HG02588 (cell line): ENCODE measurements at regions not wholly inside any gene's neighbourhood (a gene's known extent, or its start where the extent isn't known, plus 50 kb on each side); places are given as distances from the start of the nearest gene placed in this dataset.
"Not testable (repeated sequence)": the region's sequence is repeated elsewhere in the genome, so short reads cannot be mapped to it uniquely, and the experiment has no call there.

Experiments
- ATAC-seq: cut with Tn5 transposase; IDR thresholded peaks from one replicate; pipeline ENCODE4 v1.9.1; 2021; ENCODE audit warnings: mild to moderate bottlenecking, moderate library complexity; ENCODE audit not compliant: unreplicated experiment

DNA sequence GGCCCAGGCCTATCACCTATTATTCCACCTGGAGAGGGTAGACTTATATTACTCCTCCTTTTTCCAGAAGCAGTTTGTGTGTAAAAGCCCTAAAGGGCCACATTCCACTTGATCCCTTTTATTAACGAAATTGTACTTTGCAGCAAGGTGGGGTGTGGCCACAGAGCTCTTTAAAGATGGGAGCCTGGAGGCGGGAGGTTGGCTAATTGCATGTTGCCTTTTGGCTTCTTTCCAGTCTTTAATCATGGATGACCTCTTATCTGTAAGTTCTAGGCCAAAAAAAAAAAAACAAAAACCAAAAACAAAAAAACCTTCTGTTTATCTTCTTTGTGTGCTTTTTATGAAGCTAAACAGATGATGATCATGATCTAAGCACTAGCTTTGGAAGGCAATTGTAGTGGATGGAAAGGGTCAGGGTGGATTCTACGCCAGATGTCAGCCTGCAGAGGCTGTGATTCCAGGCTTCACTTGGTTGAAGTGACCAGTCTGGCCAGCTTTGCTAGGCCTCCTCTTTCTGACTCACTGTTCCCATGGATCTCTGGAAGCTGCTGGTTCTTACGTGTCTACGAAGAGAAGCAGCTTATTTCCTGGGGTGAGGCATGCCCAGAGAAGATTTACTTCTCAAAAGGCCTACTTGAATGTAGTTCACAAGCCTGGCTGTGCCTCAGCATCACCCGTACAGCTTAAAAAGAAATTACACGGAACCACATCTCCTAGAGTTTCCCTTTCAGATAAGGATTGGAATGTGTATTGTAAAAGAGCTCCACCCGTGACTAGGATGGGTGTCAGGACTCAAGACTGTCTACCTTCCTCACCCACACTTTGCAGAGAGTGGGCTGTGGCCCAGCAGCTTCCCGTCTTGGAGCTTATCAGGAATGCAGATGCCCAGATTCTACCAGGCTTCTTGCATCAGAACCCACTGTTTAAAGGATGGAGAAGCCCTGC lies 330.9 kb upstream of the C2CD4B start:
- ATAC-seq: no peak

DNA sequence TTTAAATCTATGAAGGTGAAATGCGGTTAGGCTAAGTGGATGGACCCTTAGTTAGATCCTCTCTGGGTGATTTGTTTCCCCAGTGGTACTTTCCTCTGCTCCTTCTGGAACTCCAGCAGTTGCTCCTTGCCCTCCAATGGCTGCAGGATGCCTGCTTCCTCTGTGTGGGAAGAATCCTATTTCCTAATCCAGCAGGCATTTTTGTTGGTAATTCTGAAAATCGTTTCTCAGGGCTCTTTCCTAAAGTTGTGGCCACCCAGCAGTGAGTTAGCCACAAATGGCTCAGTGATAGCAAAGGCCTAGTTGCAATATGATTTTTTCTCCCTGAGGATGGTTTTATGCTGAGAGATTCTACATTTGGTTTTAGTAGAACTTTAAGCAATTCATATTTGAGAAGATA lies 332.3 kb upstream of the C2CD4B start:
- no peak for ATAC-seq

DNA sequence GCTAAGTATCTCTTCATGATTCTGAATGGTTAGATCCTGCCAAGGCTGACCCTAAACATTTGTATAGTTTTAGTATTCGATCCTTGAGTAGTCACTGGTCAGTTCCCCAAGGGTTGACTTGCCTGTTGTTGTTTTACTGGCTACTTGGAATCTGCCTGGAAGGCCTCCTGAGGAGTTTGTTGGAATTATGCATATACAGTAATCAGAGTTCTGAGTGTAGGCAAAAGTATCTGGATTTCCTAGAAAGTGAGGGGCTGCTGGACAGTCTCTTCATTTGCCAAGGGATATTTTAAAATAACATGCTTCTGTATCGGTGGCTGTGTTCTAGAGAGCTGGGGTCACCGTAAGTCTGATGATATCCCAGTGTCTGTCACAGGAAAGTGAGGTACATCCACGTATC lies 333.2 kb upstream of the C2CD4B start:
- ATAC-seq: no peak

DNA sequence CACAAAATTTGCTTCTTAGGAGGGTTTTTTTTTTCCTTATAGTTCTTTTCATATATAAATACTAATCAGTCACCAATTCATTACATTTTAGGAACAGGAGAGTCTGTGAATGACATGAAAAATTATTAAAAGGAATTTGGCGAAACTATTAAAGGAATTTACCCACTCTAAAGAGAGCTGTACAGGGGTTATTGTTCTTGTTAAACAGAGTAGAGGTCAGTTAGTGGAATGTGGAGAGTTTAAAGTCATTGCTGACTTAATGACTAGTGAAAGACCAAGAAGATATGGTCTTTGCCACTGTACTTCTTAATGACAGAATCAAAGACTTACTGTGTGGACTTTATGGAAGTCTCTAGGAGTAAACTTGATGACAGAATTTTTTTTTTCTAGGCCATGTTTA lies 333.6 kb upstream of the C2CD4B start:
- ATAC-seq: no peak

DNA sequence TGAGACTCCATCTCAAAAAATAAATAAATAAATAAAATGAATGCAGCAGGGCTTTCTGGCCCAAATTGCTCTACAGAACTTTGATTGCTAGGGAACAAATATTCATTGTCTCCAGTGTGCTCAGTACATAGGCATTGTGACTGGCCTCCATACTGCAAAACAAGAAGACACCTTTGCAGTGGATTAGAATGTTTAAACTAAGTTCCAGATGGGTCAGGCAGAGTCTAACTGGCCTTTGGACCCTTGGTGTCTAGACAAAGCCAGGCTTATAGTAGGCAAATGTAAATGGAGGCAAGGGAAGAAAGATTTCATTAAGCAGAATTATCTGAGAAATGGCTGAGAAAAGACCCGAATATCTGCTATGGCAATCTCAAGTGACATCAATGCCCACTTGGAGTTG lies 335.2 kb upstream of the C2CD4B start:
- no peak for ATAC-seq

DNA sequence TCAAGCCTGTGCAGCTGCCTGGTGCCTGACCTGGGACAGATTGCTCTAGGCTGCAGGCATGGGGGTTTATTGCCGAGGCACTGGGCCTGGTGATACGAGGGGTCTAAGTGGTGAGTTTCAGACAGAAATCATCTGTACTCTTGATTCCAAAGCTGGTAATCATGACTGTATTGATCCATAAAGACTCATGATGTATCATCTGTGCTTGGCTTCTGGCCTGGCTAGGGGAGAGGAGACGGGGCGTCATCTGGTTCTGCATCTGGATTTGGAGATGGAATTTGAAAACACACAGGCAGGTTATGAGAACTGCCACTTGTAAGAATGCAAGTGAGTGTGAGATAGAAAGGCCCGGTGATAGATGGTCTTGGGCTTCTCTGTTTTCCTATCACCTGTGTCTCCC lies 337.4 kb upstream of the C2CD4B start:
- no peak for ATAC-seq

DNA sequence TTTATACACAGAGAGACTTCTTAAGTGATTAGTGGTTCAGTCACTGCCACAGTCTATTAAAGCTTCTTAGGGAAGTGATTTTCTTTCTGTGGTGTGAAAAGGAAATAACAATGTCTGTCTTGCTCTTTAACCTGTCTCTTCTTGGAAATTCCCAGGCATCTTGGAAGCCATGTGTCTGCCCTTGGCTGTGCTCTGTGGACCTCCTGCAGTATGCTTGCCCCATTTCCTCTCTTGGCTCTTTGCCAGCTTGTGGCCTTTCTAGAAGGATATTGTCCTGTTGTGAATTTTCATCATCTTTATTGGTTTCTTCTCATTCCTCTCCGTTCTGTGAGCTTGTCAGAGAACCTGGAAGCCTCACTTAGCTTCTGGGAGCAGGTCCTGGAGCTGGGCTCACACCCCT lies 338.4 kb upstream of the C2CD4B start:
- ATAC-seq: no peak

DNA sequence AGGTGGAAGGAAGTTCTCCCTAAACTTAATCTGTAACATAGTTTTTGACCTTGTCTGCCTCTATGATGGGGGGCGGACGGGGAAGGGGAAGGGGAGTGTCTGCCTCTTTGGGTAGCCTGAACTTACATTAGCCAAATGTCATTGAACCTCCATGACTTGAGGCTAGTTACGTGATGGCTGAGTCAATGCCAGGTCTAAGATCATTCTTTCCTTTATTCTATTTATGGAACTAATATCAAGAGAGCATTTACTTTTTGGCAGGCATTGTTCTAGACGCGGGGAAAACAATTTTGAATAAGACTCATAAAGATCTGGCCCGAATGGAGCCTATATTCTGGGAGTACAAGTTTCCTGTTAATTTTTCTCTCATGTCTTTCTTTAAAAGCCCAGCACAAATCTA lies 340.7 kb upstream of the C2CD4B start:
- ATAC-seq: no peak

DNA sequence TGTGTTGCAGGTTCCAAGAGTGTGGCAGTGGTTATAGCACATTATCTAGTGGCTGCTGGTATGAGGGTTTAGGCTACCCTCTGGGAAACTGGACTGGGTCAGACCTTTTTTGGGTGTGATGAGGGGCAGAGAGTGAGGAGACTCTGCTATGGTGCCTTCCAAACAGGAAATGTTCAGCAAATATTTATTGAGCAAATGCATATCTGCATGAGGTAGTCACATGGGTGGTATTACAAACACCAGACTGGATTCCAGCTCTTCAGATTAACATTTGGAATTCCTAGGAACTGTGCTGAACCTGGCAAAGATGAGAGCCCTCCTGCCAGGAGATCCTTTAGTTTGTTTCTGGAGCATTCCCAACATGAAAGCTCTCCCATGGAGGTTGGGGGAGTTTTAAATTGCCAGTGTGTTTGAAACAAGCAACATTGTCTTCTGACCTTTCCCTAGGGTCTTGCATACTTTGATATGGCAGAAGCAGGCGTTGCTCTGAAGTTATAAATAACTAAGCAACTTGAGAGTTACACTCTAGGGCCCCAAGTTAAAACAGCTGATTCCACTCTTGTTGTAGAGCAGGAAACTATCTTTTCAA lies 341.2 kb upstream of the C2CD4B start:
- no peak for ATAC-seq

DNA sequence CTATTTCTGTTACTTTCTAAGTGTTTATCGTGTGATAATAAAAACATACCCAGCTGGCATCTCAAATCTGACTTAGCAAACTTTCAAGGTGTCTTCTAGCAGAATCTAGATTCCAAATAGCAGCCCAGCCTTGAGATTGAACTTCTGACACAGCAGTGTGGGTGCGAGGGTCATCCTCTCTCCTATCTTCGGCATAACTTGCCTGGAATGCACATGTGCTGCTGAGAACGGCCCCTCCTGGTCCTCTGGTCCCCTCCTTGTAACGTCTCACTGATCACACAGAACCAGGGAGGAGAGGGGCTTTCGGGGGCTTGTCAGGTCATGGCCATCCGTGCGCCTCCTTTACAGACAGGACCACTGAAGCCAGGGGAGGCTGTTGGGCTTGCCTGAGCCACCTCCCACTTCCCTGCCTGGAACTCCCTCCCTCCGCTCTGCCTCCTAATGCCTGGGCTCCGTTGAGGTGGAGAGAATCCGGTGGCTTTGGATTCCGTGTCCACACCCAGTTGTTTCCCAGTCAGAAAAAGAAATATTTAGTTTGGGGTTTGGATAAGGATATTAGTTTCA lies 344.4 kb upstream of the C2CD4B start:
- ATAC-seq: no peak

DNA sequence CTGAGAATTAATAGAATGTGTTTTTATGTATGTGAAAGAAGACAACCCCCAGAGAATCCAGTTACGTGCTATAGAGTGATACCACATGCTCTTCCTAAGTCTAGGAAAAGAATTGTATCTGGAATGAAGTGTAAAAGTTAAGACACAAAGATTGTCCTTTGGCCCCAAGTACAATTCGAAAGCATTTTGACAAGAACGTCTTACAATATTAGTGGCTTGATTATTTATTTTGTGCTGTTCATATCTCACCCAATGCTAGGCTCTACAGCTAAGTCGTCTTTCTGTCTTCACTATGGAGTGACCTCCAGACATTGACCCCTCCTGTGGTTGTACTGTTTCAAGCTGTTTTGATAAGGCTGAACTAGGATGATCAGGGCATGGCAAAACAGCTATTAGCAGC lies 345.7 kb upstream of the C2CD4B start:
- no peak for ATAC-seq

DNA sequence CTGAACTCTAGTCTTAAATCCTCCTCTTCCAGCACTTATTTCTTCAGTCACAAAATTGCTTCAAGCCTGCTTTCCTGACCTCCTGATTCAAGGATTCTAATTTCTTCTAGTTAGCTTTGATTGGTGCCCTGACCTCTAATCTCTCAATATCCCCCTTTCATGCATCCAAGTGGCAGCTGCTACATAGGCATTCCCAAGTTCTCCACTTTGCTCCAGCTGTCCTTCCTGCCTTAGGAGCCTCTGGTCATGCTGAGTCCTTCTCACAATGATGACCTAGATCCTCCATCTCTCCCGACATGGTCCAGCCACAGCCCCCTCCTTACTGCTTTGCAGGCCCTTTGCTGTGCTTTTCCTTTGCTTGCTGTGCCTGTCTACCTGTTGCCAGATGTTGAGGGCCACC lies 347.8 kb upstream of the C2CD4B start:
- ATAC-seq: no peak

DNA sequence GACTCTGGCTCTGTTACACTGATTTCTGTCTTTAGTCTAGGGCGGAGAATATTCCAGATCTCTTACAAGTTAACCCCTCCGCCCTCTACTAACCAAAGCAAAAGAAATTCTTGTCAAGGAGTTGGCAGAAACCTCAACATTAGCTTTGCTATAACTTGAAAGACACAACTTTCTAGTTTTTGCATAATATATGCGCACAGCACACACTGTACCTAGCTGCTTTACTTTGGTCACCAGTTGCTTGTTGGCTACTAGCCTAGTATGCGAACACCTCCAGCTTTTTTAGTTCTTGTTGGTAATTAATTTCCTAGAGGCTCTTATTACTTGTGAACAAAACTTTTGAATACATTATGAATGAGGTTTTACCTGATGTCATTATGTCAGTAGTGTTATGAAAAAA lies 348.8 kb upstream of the C2CD4B start:
- ATAC-seq: no peak

DNA sequence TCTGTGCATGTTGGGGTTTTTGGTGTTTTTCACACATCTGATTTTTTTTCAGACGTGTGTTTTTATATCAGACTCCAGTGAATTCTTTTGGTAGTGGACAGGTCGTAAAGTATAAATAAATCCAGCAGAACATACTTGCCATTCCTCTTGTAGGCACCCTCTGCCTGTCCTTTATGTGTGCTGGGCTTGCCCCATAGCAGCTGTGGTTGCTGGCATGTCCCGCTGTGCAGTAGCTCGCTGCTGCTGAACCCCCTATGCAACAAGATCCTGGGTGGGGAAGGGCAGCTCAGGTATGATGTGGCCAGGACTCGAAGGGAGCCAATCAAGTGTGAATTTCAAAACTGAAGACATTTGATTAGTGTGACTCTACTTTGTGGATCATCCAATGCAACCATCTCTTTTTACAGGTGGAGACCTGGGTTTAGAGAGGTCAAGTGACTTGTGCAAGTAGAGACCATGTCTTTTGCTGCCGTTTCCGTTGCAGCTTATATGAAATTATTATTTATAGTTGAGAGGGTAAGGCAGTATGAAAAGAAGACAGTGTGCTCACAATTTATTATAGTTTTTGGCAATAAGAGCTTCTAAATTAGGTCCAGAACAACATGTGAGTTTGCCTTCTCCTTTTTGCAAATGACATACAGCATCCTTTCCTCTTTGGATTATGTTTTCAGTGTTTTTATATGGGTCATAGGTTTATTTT lies 350.8 kb upstream of the C2CD4B start:
- no peak for ATAC-seq

DNA sequence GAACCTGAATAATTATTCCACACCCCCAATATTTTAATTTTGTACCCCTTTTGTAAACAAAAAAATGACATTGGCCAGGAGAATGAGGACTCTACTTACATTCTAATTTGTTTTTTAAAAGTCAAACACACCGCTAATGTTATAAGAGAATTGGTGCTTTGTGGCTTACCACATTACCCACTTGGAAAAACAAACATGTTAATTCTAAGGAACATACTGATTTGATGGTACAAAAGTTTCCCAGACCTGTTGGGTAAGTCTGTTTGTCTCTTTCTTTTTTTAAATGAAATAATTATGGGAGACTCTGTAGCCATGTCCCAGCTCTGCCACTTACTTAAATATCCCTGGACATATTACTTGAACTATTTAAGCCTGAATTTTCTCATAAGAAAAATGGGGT lies 352.5 kb upstream of the C2CD4B start:
- ATAC-seq: no peak

DNA sequence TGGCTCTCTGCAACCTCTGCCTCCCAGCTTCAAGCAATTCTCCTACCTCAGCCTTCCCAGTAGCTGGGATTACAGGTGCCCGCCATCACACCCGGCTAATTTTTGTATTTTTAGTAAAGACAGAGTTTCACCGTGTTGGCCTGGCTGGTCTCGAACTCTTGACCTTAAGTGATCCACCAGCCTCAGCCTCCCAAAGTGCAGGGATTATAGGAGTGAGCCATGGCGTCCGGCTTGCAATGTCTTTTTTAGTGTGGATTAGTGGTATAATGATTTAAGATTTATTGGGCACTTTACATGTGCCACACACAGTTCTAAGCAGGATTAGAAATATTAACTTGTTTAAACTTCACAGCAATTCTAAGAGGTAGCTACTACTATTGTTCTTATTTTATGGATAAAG lies 353.6 kb upstream of the C2CD4B start:
- not testable (repeated sequence) for ATAC-seq

DNA sequence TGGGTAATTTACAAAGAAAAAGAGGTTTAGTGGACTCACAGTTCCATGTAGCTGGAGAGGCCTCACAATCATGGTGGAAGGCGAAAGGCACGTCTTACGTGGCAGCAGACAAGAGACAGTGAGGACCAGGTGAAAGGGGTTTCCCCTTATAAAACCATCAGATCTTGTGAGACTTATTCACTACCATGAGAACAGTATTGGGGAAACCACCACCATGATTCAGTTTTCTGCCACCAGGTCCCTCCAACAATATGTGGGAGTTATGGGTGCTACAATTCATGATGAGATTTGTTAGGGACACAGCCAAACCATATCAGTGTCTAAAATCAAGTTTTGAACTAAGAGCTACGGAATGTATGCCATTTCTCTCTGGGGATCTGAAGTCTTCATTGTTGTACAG lies 354.8 kb upstream of the C2CD4B start:
- ATAC-seq: no peak

DNA sequence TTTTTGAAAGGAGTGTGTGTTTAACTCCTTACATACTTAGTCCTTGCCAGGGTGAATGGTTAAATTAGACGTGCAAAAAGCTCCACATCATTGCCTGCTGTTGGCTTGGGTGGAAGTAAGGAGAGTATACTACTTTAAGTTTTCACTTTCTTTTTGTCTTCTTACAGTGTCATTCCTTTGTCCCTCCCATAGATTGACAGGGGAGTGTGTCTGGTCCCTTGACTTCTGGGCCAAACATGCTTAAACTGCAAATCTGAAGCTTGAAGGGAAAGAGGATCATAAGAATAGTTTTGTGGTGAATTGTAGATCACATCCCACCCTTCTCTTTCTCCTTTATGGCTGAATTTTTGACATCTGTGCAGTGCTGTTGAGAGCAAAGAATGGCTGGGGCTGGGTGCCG lies 355.8 kb upstream of the C2CD4B start:
- no peak for ATAC-seq

DNA sequence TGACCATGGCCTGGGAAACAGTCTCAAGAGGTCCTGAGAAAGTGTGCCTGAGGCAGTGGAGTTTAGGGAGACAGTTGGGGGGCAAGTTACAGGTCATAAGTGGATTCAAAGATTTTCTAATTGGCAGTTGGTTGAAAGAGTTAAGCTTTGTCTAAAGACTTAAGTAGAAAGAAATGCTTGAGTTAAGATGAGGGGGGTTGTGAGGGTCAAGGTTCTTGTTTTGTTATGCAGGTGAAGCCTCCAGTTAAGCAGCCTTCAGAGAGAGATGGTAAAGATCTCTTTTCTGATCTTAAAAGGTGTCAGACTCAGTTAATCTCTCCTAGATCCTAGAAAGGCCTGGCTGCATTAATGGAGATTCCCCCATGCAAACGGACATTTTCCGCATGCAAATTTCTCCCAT lies 356.3 kb upstream of the C2CD4B start:
- ATAC-seq: no peak

DNA sequence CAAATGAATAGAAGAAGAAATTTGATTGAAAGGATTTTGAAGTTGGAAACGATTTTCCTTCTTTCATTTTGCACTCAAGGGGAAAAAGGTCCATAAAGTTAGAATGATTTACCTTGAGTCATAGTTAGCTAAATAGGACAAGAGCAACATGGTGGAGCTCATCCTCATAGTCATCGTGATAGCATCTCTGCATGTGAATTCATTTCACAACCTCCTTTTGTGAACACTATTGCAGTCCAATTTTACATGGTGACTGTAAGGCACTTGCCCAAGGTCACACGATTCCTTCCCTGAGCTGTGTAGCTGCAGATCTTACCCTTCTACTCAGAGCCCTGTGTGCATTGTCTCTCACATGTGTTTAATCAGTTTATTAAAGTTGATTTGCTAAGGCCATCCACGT lies 359.8 kb upstream of the C2CD4B start:
- ATAC-seq: no peak

DNA sequence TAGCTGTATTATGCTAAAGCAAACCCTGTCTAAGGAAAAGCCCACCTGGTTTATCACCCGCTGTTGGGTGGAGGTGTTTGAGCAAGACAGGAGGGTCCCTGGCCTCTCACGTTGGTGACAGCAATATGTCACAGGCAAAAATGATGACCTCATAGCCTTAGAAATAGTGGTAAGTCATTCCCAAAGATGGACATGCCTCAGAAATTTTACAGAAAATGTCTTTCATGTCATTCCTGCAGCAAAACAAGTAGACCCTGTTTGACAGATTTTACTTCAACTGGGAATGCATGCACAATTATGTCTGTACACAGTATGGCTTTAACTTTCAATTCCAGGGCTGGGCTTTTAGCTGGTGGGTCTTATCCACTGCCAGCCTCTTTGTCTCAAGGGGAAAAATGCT lies 362.3 kb upstream of the C2CD4B start:
- ATAC-seq: no peak

DNA sequence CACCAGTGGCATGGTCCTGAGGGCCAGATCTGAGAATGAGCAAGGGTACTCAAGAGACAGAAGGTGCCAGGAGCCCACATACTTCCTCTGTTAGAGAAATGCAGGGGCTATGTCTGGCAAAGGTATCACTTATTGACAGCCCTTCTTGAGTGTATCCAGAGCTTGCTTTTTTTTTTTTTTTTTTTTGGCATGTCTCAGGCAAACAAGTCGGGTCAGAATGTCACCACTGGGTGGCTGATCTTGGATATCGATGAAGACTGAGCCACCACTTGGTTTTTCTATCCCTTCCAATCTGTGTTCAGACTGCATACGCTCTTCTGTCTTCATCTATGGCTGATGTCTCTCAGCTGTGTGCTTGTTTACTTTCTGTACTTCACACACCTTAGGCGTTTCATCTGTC lies 363.4 kb upstream of the C2CD4B start:
- no peak for ATAC-seq
